Epithelial cell of esophagus (primary cell): ENCODE measurements at regions not wholly inside any gene's neighbourhood (a gene's known extent, or its start where the extent isn't known, plus 50 kb on each side); places are given as distances from the start of the nearest gene placed in this dataset.

Experiments used
- DNase-seq: peaks from one replicate; pipeline ENCODE4 v3.0.0; 2010; ENCODE audit warnings: low read depth
- H3K4me3 ChIP-seq: 2 replicates; pipeline ENCODE4 v1.5.1; 2011; ENCODE audit warnings: mild to moderate bottlenecking, low read length, control low read depth
- TF ChIP-seq, protein P1 (sequence below): IDR thresholded peaks from 2 replicates; pipeline ENCODE4 v1.5.1; 2011; ENCODE audit warnings: low read depth, mild to moderate bottlenecking, low read length, control low read depth, inconsistent platforms; ENCODE audit not compliant: insufficient read depth; ENCODE audit errors: missing control alignments

DNA sequence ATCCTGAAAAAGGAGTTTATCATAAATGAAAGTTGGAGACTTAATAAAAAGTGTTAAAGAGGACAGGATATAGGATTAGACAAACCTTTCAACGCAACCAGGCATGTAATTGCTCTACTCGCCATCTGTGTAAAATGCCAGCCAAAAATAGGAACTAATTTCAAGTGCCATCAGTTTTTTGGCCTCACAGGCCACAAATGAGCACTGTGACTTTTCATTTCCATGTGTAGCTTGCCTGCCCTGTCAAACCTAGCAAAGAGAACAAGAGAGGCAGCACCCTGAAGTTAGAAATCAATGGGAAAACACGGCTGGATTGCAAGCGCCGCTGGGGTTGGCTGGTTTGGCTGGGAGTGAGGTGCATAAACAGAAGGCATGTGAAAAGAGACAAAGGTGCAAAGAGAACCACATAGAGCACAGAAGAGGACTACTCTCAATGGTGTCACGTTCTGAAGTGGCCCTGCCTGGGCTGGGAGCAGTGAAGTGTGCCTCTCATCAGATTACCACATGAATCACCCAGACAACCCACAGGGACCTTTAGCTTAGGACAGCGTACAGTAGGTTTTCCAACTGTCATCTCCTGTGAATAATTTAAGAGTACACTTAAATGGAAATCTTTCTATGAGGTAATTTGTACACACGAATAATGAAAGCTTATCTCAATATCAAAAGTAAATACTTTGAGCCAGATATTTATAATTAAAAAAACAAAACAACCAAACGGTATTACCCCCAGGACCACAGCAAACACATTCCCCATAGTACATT, 78.0 kb upstream of the NHSL1 start:
- TF ChIP-seq, protein P1, sequence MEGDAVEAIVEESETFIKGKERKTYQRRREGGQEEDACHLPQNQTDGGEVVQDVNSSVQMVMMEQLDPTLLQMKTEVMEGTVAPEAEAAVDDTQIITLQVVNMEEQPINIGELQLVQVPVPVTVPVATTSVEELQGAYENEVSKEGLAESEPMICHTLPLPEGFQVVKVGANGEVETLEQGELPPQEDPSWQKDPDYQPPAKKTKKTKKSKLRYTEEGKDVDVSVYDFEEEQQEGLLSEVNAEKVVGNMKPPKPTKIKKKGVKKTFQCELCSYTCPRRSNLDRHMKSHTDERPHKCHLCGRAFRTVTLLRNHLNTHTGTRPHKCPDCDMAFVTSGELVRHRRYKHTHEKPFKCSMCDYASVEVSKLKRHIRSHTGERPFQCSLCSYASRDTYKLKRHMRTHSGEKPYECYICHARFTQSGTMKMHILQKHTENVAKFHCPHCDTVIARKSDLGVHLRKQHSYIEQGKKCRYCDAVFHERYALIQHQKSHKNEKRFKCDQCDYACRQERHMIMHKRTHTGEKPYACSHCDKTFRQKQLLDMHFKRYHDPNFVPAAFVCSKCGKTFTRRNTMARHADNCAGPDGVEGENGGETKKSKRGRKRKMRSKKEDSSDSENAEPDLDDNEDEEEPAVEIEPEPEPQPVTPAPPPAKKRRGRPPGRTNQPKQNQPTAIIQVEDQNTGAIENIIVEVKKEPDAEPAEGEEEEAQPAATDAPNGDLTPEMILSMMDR, result no peak
- no peak for DNase-seq
- no peak overlapping the region for H3K4me3 ChIP-seq

DNA sequence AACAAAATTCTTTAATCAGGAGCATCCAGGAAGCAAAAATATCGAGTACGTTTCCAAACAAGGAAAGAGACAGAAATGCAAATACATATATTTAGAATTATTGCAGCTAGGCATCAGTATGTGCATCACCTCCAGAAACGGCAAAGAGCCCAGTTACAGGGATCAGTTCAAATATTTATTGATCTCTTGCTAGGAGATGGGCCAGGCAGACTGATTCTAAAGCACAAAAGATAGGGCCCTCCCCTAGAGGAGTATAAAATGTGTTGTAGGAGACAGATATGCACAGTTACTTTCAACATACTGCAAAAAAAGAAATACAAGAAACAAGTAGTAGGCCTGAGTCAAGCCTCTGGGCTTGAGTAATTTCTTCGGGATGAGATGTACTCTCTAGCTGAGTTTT, 80.7 kb upstream of the NHSL1 start:
- no peak overlapping the region for H3K4me3 ChIP-seq
- DNase-seq, result no peak
- TF ChIP-seq, protein P1, result no peak

DNA sequence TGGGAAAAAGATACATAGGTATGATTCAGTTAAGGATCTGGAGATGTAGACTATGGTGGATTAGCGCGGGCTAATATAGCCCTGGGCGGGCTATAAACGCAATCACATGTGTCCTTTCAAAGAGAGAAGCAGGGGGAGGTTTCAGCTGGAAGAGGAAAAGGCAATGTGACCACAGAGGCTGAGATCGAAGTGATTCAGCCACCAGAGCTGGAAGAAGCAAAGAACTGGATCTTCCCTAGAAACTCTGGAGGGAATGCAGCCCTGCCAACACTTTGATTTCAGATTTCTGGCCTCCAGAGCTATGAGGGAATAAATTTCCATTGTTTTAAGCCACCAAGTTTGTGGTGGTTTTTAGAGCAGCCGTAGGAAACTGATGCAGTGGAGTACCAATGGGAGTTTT, 81.5 kb upstream of the NHSL1 start:
- H3K4me3 ChIP-seq, result no peak overlapping the region
- TF ChIP-seq, protein P1, result no peak
- no peak for DNase-seq

DNA sequence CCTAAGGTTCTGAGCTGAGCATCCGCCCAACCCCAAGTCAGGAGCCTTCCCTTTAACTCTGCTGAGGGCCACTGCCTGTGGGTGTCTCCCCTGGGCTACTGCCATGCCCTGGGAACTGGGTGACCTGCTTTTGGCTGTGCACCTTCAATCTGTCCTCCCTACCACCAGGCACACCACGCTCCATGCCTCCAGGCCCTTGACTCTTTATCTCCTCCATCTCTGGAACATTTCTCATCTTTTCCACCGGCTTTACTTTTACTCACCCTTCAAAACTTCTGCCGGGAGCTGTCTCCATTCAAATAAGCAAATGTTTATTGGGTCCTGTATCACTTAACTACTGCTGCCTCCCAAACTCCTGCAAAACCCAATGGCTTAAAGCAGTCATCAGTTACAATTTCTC, 83.3 kb upstream of the NHSL1 start:
- no peak overlapping the region for H3K4me3 ChIP-seq
- DNase-seq, result no peak
- TF ChIP-seq, protein P1, result no peak

DNA sequence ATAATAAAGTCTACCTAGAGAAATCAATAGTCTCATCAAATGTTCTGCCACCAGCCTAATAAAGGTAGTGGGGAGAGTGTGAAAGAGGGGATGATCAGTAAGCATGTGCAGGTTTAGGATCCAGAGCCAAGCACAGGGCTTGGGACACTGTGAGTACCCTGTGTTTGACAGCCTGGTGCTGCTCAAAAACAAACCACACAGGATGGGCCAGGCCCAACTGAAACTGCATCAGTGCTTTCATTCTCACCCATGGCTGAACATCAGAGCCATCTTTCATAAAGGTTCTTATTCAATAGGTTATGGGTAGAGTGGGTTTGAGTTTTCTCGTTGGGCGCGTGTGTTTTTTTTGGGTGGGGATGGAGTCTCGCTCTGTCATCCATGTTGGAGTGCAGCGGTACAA, 87.3 kb upstream of the NHSL1 start:
- DNase-seq, result no peak
- no peak overlapping the region for H3K4me3 ChIP-seq
- TF ChIP-seq, protein P1, result no peak

DNA sequence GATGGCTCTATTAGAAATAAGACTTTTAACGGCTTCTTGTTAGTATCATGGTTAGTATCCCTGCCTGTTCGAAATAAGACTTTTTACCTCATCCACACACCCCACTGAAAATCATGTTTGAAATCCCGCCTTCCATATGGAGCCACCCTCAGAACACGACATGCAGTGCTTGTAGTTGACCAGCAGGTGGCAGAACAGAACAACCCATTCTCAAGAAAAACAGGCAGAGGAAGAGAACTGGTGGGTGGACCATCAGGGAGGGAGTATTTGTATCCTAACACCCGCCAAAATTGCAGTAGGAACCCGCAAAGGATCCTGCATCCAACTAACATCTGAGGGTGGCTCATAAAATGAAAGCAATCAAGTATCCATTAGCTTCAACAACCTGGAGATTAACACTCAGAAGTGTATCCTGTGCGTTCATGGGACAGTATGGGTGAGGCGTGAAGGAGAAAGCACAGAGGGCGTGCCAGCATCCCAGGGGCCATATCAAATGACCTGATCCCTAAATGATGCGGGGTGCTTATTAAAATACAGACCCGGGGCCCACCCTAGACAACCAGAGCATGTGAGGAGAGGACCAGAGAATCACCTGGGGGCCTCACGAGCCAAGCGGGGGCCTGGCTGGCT, 89.6 kb upstream of the NHSL1 start:
- TF ChIP-seq, protein P1, result peak; percentile 97
- DNase-seq, result peak; percentile 78

More for the DNA sequence above, 89.6 kb upstream of the NHSL1 start:
- H3K4me3 ChIP-seq, result no peak overlapping the region
